ENCODE measurements at regions not wholly inside any gene's neighbourhood (a gene's known extent, or its start where the extent isn't known, plus 50 kb on each side); places are given as distances from the start of the nearest gene placed in this dataset.

DNA sequence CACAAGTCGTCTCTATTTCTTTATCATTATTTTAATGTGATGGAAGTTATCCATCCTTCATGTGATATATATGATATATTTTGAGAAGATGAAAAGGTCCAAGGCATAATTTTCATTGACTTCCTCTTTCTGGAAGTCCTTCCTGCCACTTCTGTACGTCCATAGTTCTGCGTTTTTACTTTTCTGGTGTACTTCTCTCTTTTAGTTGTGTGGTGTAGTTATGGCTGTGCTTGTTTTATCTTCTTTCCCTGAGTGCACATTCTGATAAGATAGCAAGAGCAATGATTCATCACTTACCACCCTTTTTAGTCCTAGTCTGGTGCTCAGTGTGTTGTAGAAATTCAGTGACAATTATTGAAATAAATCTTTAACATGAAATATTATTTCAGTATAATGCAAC lies 231.3 kb upstream of the FERD3L start:
- TF ChIP-seq, protein P1, sequence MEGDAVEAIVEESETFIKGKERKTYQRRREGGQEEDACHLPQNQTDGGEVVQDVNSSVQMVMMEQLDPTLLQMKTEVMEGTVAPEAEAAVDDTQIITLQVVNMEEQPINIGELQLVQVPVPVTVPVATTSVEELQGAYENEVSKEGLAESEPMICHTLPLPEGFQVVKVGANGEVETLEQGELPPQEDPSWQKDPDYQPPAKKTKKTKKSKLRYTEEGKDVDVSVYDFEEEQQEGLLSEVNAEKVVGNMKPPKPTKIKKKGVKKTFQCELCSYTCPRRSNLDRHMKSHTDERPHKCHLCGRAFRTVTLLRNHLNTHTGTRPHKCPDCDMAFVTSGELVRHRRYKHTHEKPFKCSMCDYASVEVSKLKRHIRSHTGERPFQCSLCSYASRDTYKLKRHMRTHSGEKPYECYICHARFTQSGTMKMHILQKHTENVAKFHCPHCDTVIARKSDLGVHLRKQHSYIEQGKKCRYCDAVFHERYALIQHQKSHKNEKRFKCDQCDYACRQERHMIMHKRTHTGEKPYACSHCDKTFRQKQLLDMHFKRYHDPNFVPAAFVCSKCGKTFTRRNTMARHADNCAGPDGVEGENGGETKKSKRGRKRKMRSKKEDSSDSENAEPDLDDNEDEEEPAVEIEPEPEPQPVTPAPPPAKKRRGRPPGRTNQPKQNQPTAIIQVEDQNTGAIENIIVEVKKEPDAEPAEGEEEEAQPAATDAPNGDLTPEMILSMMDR (IDR thresholded peaks at IDR 0.05), result no peak
- TF ChIP-seq EP300 (IDR thresholded peaks at IDR 0.05), result no peak
